ENCODE measurements at regions not wholly inside any gene's neighbourhood (a gene's known extent, or its start where the extent isn't known, plus 50 kb on each side); places are given as distances from the start of the nearest gene placed in this dataset.

DNA sequence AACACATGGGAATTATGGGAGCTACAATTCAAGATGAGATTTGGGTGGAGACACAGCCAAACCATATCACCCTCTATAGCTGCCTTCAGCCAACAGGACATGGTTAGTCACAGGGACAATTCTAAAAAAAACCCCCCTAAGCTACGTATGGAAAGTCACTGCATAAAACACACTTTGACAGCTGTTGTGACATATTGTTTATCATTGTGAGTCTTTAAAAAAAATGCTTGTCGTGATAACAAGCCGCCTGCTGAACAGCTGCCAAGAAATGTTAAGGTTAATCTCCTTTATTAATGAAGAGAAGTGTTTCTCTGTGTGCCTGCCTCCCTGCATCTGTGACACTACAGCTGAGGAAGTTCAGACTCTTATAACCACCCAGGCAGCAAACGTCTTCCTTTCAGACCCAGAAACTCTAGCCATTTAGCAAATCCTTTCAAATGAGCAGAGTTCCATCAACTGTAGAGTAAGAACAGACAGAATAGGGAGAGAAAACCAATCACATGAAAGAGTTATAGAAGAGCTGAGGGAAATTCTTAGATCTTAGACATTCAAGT lies 1459.6 kb upstream of the TMEM132C start:
- no peak overlapping the region for H3K4me3 ChIP-seq
- DNase-seq (ENCODE audit: low spot score), result no peak
- no peak for TF ChIP-seq CTCF (IDR thresholded peaks at IDR 0.05)
- H3K27ac ChIP-seq, result no peak overlapping the region
- ATAC-seq (ENCODE audit: insufficient number of reproducible peaks, low FRiP score, low read depth), result no peak
- H3K4me1 ChIP-seq (ENCODE audit: control insufficient read depth in 1 of 2, low read depth in 2 of 2), result no peaks in the 10 kb centered on the region
- no peaks in the 10 kb centered on the region for H3K36me3 ChIP-seq
- no peaks in the 10 kb centered on the region for H3K27me3 ChIP-seq (replicated peaks; ENCODE audit: insufficient read depth)
- H3K9me3 ChIP-seq, result no peaks in the 10 kb centered on the region

- Histone ChIP-seq H3K27me3 (replicated peaks; ENCODE audit: insufficient read depth) (no peaks in the 10 kb centered on the region), H3K36me3 (no peaks in the 10 kb centered on the region), H3K27ac (no peak overlapping the region), H3K4me1 (ENCODE audit: control insufficient read depth in 1 of 2, low read depth in 2 of 2) (no peaks in the 10 kb centered on the region), H3K9me3 (no peaks in the 10 kb centered on the region), H3K4me3 (no peak overlapping the region)
- no peak for TF ChIP-seq CTCF (IDR thresholded peaks at IDR 0.05)
- DNase-seq (ENCODE audit: low spot score) (no peak), ATAC-seq (ENCODE audit: insufficient number of reproducible peaks, low FRiP score, low read depth) (no peak)
Observed at GRCh38 chr12:126811391-126811790, 1455.6 kb upstream of the TMEM132C start.

GRCh38 chr12:126819554-126819953 lies 1447.4 kb upstream of the TMEM132C start:
- DNase-seq (ENCODE audit: low spot score) (no peak), ATAC-seq (ENCODE audit: insufficient number of reproducible peaks, low FRiP score, low read depth) (no peak)
- H3K27me3 ChIP-seq (replicated peaks; ENCODE audit: insufficient read depth), result no peaks in the 10 kb centered on the region
- no peaks in the 10 kb centered on the region for H3K36me3 ChIP-seq
- no peak overlapping the region for H3K4me3 ChIP-seq
- H3K9me3 ChIP-seq, result peaks cover 6% of the 10 kb centered on the region
- TF ChIP-seq CTCF (IDR thresholded peaks at IDR 0.05), result no peak
- H3K4me1 ChIP-seq (ENCODE audit: control insufficient read depth in 1 of 2, low read depth in 2 of 2), result no peaks in the 10 kb centered on the region
- H3K27ac ChIP-seq, result no peak overlapping the region

GRCh38 chr12:126830778-126831680 lies 1435.9 kb upstream of the TMEM132C start:
- no peak for ATAC-seq (ENCODE audit: insufficient number of reproducible peaks, low FRiP score, low read depth)
- TF ChIP-seq CTCF (IDR thresholded peaks at IDR 0.05), result no peak

DNA sequence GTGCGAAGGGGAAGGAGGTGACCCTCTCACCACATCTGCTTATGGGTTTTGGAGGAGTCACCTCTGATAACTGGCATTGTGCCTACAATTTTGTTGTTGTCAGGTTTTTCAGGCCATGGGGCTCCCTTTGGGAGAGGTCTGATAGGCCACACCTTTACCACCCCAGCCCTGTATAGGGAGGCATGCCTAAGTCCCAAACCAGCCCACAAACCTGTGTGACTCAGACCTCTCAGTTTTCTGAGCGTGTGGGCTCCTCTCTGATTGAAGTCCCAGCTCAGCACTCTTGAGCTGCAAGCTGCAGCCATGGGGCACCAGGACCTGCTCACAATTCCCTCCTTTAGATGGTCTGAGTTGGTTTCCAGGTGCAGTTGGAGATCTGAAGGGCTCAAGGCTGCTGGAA lies 1429.3 kb upstream of the TMEM132C start:
- H3K27ac ChIP-seq, result no peak overlapping the region
- DNase-seq (ENCODE audit: low spot score), result no peak
- ATAC-seq (ENCODE audit: insufficient number of reproducible peaks, low FRiP score, low read depth), result no peak
- peaks cover 11% of the 10 kb centered on the region for H3K9me3 ChIP-seq
- no peaks in the 10 kb centered on the region for H3K36me3 ChIP-seq
- TF ChIP-seq CTCF (IDR thresholded peaks at IDR 0.05), result no peak
- H3K4me1 ChIP-seq (ENCODE audit: control insufficient read depth in 1 of 2, low read depth in 2 of 2), result no peaks in the 10 kb centered on the region
- no peaks in the 10 kb centered on the region for H3K27me3 ChIP-seq (replicated peaks; ENCODE audit: insufficient read depth)
- no peak overlapping the region for H3K4me3 ChIP-seq

More at GRCh38 chr12:126830778-126831680, 1435.9 kb upstream of the TMEM132C start:
- Histone ChIP-seq H3K36me3 (no peaks in the 10 kb centered on the region), H3K4me3 (no peak overlapping the region), H3K4me1 (ENCODE audit: control insufficient read depth in 1 of 2, low read depth in 2 of 2) (no peaks in the 10 kb centered on the region), H3K27ac (no peak overlapping the region), H3K27me3 (replicated peaks; ENCODE audit: insufficient read depth) (no peaks in the 10 kb centered on the region), H3K9me3 (peaks cover 6% of the 10 kb centered on the region)
- DNase-seq (ENCODE audit: low spot score), result no peak
